Activated CD4-positive, alpha-beta T cell treated with anti-CD3 and anti-CD28 coated beads for 36 hours (primary cell): ENCODE measurements at regions not wholly inside any gene's neighbourhood (a gene's known extent, or its start where the extent isn't known, plus 50 kb on each side); places are given as distances from the start of the nearest gene placed in this dataset.

Source experiments
- ATAC-seq: fragments of 200-7000 bp; cut with Tn5 transposase; one replicate; pipeline ENCODE4 v1.10.0; 2021; ENCODE audit warnings: mild to moderate bottlenecking, moderate library complexity
- CTCF ChIA-PET: fragments of 350-600 bp; sonication (Branson Sonifier 250); formaldehyde crosslinking; loops from one replicate; lab custom pipeline; 2021; ENCODE audit warnings: antibody characterized with exemption; lab: Charles Lee
- POLR2A ChIA-PET: fragments of 350-600 bp; sonication (Branson Sonifier 250); formaldehyde crosslinking; loops from one replicate; lab custom pipeline; 2021; ENCODE audit warnings: antibody characterized with exemption, inconsistent platforms; lab: Charles Lee
- DNase-seq: peaks from one replicate; pipeline ENCODE4 v3.0.0-alpha.2; 2020
- H3K27ac Mint-ChIP-seq: one replicate; pipeline ENCODE4 v1.8.0; 2021; ENCODE audit warnings: mixed read lengths
- H3K27me3 Mint-ChIP-seq: one replicate; pipeline ENCODE4 v1.8.0; 2021; ENCODE audit warnings: mixed read lengths
- H3K36me3 Mint-ChIP-seq: one replicate; pipeline ENCODE4 v1.8.0; 2021; ENCODE audit warnings: low read depth, mixed read lengths
- H3K4me1 Mint-ChIP-seq: one replicate; pipeline ENCODE4 v1.8.0; 2021; ENCODE audit warnings: mixed read lengths
- H3K4me3 Mint-ChIP-seq: one replicate; pipeline ENCODE4 v1.8.0; 2021; ENCODE audit warnings: mild to moderate bottlenecking, moderate library complexity, mixed read lengths
- H3K9me3 Mint-ChIP-seq: one replicate; pipeline ENCODE4 v1.8.0; 2021; ENCODE audit warnings: low read depth, mixed read lengths
- intact Hi-C, 2 experiments: fragments of 100-400 bp; cut with DNase I in 1 of 2; cut with micrococcal nuclease in 1 of 2; formaldehyde crosslinking; loops; one replicate each; pipeline versions ENCODE4 v1.14.2 to v1.15.1; 2022 to 2024; cut with DNase I, micrococcal nuclease

DNA sequence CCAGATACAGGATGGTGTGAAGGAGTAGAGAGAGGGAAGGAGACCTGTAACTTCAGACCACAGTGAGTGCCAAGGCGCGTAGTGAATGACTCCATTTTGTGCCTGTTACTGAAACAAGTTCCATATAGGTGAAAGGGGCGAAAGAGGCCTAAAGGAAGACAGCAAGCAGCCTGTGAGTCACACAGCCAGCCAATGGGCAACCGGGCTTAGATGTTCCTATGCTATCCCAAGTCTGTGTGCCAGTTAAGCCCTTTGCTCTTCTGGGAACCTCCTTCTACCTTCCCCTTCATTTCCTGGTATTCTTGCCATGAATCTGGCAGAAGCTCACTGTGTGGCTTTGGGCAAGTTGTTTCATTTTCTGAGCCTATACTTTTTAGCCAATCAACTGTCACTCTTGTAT is 161.8 kb upstream of the LDB2 start:
- Mint-ChIP-seq H3K9me3 (no peaks in the 10 kb centered on the region), H3K4me3 (no peak overlapping the region), H3K36me3 (no peaks in the 10 kb centered on the region), H3K27me3 (no peaks in the 10 kb centered on the region), H3K27ac (no peak overlapping the region), H3K4me1 (no peaks in the 10 kb centered on the region)
- POLR2A ChIA-PET: no interaction called here
- intact Hi-C loops: no loop called here
- DNase-seq (no peak), ATAC-seq (no peak)
- CTCF ChIA-PET: no interaction called here

DNA sequence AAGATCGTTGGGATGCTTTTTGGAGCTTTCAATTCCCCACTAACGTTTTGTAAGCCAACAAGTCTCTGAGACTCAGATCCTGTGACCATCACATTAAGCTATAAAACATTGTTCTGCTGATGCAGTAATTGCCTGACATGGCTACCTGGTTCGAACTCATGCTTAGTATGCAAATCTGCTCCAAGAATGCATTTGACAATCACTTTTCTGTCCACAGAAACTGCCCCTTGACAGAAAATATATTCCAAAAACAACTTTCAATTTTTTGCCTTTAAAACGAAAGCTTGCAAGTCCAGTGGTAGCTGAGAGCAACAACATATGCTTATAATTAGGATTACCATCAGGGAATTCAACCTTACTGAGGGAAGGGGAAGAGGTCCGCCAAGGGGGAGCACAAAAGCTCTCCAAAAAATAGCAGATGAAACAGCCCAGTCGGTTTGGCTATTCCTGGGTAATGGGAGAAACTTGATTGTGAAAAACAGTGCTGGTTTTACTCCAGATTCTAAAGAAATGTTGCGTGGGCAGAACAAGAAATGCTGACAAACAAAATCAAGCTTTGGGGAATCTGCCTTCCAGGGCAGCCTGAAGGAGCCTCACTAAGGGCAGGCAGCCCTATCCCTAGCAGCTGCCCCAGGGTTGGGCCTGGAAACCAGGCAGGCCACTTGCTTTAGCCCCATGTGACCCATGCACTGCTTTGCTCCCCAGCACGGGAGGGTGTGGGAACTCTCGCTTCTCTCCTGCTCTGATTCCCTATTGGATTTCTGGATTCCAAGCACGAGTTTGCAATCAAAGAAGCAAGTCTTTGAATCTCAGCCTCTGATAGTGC is 160.7 kb upstream of the LDB2 start:
- POLR2A ChIA-PET: no interaction called here

DNA sequence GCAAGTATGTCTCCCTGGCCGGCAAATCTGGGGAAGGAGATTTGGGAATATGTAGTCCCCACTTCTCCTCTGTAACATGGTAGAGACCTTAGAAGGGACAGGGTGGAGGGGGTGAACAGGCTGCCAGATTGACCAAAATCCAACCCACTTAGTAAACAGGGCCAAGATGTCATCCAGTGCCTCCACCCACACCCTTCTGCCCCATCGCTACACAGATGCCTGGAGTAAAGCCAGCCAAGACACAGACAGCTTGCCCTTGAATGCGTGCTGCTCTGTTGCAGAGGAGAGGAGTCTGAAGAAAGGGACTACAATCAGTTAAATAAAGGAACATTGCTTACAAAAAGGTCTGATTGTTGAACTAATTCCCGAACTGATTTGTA is 160.1 kb upstream of the LDB2 start:
- ATAC-seq (no peak), DNase-seq (no peak)
- intact Hi-C loops: no loop called here
- Mint-ChIP-seq H3K36me3 (no peaks in the 10 kb centered on the region), H3K4me3 (no peak overlapping the region), H3K9me3 (no peaks in the 10 kb centered on the region), H3K4me1 (no peaks in the 10 kb centered on the region), H3K27ac (no peak overlapping the region), H3K27me3 (no peaks in the 10 kb centered on the region)
- ChIA-PET POLR2A (no interaction called here), CTCF (no interaction called here)

More for the DNA sequence above, 160.7 kb upstream of the LDB2 start:
- DNase-seq (no peak), ATAC-seq (no peak)
- H3K4me1 Mint-ChIP-seq: no peaks in the 10 kb centered on the region
- H3K9me3 Mint-ChIP-seq: no peaks in the 10 kb centered on the region
- H3K36me3 Mint-ChIP-seq: no peaks in the 10 kb centered on the region
- intact Hi-C loops: no loop called here
- H3K27me3 Mint-ChIP-seq: no peaks in the 10 kb centered on the region
- no peak overlapping the region for H3K4me3 Mint-ChIP-seq
- CTCF ChIA-PET: no interaction called here
- no peak overlapping the region for H3K27ac Mint-ChIP-seq

DNA sequence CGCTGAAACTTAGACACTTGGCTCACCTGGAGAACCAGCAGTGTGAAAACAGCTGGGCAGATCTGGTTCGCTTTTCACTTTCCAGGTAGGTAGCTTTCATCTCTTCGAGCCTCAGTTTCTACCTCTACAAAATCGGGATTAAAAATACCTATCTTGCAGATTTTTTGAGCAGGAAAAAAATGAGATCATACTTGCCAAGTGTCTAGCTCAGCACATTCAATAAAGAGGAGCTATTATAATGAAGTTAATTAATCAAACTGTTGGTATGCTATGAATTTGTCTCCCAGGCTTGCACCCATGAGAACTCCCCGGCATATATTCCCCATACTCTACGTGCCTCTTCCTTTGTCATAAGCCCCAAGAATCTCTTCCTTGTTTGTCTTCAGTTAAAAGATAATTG is 158.6 kb upstream of the LDB2 start:
- ChIA-PET CTCF (no interaction called here), POLR2A (no interaction called here)
- Mint-ChIP-seq H3K27me3 (no peaks in the 10 kb centered on the region), H3K4me3 (no peak overlapping the region), H3K36me3 (no peaks in the 10 kb centered on the region), H3K9me3 (no peaks in the 10 kb centered on the region), H3K4me1 (no peaks in the 10 kb centered on the region), H3K27ac (no peak overlapping the region)
- intact Hi-C loops: no loop called here
- DNase-seq: no peak
- ATAC-seq: no peak

- H3K36me3 Mint-ChIP-seq: no peaks in the 10 kb centered on the region
- DNase-seq: no peak
- H3K4me3 Mint-ChIP-seq: no peak overlapping the region
- CTCF ChIA-PET: no interaction called here
- POLR2A ChIA-PET: no interaction called here
- H3K27me3 Mint-ChIP-seq: no peaks in the 10 kb centered on the region
- intact Hi-C loops: no loop called here
- no peaks in the 10 kb centered on the region for H3K4me1 Mint-ChIP-seq
- H3K9me3 Mint-ChIP-seq: no peaks in the 10 kb centered on the region
- peak; percentile 51 for ATAC-seq
- H3K27ac Mint-ChIP-seq: no peak overlapping the region
Observed at GRCh38 chr4:17055788-17056187, 157.3 kb upstream of the LDB2 start.

DNA sequence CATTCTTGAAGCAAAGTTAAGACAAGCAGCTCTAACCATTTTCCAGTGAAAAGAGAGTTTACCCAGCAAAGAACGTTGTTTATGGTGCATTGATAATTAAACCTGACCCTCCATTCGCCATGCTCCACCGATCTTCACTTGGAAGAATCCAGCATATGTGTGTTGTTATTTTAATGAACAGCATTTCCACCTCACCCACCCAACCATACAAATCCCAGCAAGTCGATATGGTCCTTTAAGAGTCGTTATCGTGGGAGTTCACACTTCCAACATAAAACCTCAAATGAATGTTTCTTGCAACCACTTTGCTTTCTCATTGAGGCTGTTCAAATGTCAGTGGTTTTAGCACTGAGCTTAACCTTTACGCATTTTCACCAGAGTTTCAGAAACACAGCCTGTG is 147.4 kb upstream of the LDB2 start:
- Mint-ChIP-seq H3K36me3 (no peaks in the 10 kb centered on the region), H3K9me3 (no peaks in the 10 kb centered on the region), H3K4me3 (no peak overlapping the region), H3K27ac (no peak overlapping the region), H3K4me1 (no peaks in the 10 kb centered on the region), H3K27me3 (peaks cover 1% of the 10 kb centered on the region)
- DNase-seq (no peak), ATAC-seq (no peak)
- ChIA-PET CTCF (no interaction called here), POLR2A (no interaction called here)
- intact Hi-C loops: no loop called here

DNA sequence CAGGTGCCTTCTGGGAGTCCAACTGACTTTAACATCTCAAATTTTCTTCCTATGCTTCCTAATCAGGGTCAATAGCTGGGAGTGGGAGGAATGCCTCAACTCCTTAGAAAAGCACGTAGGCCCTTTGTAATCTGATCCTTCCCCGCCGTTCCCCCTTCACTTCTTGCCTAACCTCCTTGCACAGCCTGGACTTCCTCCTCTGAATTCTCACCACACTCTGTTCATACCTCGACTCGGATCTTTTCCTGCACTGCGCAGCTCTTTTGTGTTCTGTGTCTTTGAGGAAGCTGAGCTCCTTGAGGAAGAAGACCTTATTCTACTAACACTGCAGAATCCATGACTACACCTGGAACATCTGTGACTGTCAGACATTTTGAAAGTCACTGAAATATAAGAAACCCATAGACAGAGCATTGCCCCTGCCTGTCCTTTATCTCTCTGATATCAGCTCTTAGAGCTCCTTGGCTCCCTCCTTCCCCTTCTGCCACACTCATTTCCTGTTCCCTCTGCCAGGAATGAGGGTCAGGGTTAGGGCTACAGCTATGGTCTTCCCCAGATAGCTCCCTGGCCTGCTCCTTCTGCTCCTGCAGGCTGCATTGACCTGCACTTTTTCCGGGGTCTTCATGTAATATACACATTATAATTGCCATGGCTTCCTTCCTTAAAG is 140.2 kb upstream of the LDB2 start:
- CTCF ChIA-PET: interaction anchor here (0.5 kb wide), 1 partner anchor 58 kb away, joined by 5 read pairs; no protein-coding TSS in a partner anchor
- intact Hi-C loops: no loop called here
- POLR2A ChIA-PET: no interaction called here
- DNase-seq (no peak), ATAC-seq (no peak)
- Mint-ChIP-seq H3K36me3 (no peaks in the 10 kb centered on the region), H3K4me3 (no peak overlapping the region), H3K27ac (no peak overlapping the region), H3K9me3 (no peaks in the 10 kb centered on the region), H3K4me1 (no peaks in the 10 kb centered on the region), H3K27me3 (peaks cover 3% of the 10 kb centered on the region)

GRCh38 chr4:17033768-17034181 is 135.3 kb upstream of the LDB2 start:
- H3K27me3 Mint-ChIP-seq: peaks cover 2% of the 10 kb centered on the region
- no peak for DNase-seq
- ChIA-PET CTCF (no interaction called here), POLR2A (no interaction called here)
- no peak overlapping the region for H3K27ac Mint-ChIP-seq
- no peaks in the 10 kb centered on the region for H3K9me3 Mint-ChIP-seq
- ATAC-seq: no peak
- H3K36me3 Mint-ChIP-seq: no peaks in the 10 kb centered on the region
- H3K4me1 Mint-ChIP-seq: no peaks in the 10 kb centered on the region
- intact Hi-C loops: no loop called here
- H3K4me3 Mint-ChIP-seq: no peak overlapping the region

DNA sequence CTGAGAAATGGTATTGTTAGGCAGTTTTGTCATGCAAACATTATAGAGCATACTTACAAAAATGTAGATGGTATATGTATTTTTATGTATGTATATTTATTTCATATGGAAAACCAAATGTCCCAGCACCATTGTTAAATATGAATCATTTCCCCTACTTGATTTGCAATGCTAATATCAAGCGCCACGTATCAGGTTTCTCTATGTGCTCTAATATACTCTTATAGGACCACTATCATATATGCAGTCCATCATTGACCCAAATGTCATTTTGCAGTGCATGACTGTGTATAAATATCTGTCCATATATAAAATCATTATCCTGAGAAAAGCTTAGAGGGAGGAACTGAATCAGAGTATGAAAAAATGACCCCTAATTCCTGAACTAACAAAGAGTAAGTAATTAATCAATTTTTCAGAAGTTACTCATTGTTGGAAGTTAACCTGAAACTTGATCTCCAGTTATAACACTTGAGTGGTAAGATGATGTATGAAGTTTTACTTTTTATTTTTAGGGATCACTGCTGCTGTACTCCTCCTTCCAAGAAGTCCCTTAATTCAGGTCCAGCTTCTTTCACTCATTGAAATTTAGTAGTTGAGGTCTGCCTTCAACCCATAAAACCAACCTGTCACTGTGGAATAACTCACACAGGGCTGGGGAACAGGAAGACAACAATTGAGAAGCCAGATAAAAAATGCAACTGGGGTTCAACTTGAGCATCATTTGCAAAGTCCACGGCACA is 134.8 kb upstream of the LDB2 start:
- H3K27me3 Mint-ChIP-seq: peaks cover 2% of the 10 kb centered on the region
- DNase-seq: no peak
- H3K4me1 Mint-ChIP-seq: no peaks in the 10 kb centered on the region
- POLR2A ChIA-PET: no interaction called here
- no peak overlapping the region for H3K27ac Mint-ChIP-seq
- no peaks in the 10 kb centered on the region for H3K9me3 Mint-ChIP-seq
- CTCF ChIA-PET: no interaction called here
- ATAC-seq: no peak
- no peak overlapping the region for H3K4me3 Mint-ChIP-seq
- intact Hi-C loops: no loop called here
- H3K36me3 Mint-ChIP-seq: no peaks in the 10 kb centered on the region

DNA sequence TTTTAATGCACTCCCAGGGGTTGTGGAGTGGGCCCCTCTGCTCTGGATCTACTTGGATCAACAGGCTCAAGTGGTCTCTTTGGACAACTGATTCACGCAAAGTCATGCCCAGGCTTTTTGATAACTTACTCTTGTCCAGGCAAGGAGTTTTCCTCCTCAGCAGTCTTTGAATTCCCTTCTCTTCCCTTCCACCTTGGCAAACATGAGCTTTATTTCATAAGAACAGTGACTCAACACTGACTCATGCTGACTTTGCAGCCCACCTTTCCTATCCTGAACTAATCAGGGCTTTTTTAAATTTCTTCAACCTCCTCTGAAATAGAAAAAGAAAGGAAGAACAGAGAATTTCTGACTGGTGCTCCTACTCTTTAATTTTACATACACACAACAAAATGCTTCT is 132.1 kb upstream of the LDB2 start:
- Mint-ChIP-seq H3K9me3 (no peaks in the 10 kb centered on the region), H3K36me3 (no peaks in the 10 kb centered on the region), H3K4me3 (no peak overlapping the region), H3K27me3 (peaks cover 2% of the 10 kb centered on the region), H3K4me1 (no peaks in the 10 kb centered on the region), H3K27ac (no peak overlapping the region)
- DNase-seq (no peak), ATAC-seq (no peak)
- ChIA-PET CTCF (no interaction called here), POLR2A (no interaction called here)
- intact Hi-C loops: no loop called here

DNA sequence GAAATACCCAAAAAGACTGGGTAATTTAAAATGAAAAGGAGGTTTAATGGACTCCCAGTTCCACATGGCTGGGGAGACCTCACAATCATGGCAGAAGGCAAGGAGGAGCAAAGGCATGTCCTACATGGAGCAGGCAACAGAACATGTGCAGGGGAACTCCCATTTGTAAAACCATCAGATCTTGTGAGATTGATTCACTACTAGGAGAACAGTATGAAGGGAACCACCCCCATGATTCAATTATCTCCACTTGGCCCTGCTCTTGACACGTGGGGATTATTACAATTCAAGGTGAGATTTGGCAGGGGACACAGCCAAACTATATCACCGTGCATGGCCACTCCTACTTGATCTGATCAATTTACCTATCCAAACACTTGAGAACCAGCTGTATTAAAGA is 131.5 kb upstream of the LDB2 start:
- peaks cover 2% of the 10 kb centered on the region for H3K27me3 Mint-ChIP-seq
- DNase-seq: no peak
- CTCF ChIA-PET: no interaction called here
- H3K9me3 Mint-ChIP-seq: no peaks in the 10 kb centered on the region
- intact Hi-C loops: no loop called here
- POLR2A ChIA-PET: no interaction called here
- no peak overlapping the region for H3K27ac Mint-ChIP-seq
- ATAC-seq: no peak
- H3K4me1 Mint-ChIP-seq: no peaks in the 10 kb centered on the region
- no peak overlapping the region for H3K4me3 Mint-ChIP-seq
- no peaks in the 10 kb centered on the region for H3K36me3 Mint-ChIP-seq

DNA sequence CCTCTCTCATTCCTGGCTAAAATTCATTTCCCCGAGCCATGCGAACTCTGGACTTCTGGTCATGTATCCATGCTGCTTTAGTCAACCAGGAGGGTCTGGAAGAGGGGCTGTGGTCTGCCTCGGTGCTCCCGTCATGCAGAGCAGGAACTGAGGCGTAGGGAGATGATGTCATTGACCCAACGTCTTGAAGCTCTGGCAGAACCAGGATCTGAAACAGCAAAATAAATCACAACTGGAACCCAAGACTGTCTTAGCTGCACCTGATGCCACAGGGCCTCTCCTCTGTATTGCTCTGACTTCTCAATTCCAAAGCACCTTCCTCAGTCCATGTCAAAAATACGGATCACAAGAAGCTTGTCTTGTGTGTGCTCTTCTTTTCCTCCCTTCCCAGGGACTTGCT is 131.0 kb upstream of the LDB2 start:
- H3K4me1 Mint-ChIP-seq: no peaks in the 10 kb centered on the region
- CTCF ChIA-PET: no interaction called here

More for the DNA sequence above, 131.0 kb upstream of the LDB2 start:
- H3K4me3 Mint-ChIP-seq: no peak overlapping the region
- H3K36me3 Mint-ChIP-seq: no peaks in the 10 kb centered on the region
- no peaks in the 10 kb centered on the region for H3K9me3 Mint-ChIP-seq
- peaks cover 2% of the 10 kb centered on the region for H3K27me3 Mint-ChIP-seq
- DNase-seq (no peak), ATAC-seq (no peak)
- intact Hi-C loops: no loop called here
- POLR2A ChIA-PET: no interaction called here
- H3K27ac Mint-ChIP-seq: no peak overlapping the region
